ENCODE measurements at regions not wholly inside any gene's neighbourhood (a gene's known extent, or its start where the extent isn't known, plus 50 kb on each side); places are given as distances from the start of the nearest gene placed in this dataset.
"Not testable (repeated sequence)": the region's sequence is repeated elsewhere in the genome, so short reads cannot be mapped to it uniquely, and the experiment has no call there.

DNA sequence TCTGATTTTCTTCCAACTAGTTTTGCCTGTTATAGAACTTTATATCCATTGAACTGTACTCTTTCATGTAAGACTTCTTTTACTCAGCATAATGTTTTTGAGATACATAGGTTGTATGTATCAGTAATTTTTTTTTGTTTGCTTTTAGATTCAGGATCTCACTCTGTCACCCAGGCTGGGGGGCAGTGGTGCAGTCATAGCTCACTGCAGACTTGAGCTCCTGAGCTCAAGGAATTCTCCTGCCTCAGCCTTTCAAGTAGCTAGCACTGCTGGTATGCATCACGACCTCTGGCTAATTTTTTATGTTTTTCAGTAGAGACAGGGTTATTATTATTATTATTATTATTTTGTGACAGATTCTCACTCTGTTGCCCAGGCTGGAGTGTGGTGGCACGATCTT, 65.0 kb upstream of the DDHD1 start:
- no peaks in the 10 kb centered on the region for H3K27me3 ChIP-seq (ENCODE audit: insufficient read depth, low read length, poor library complexity)
- H3K27ac ChIP-seq (ENCODE audit: low read length), result peak overlapping the region; percentile 91
- no peak for DNase-seq
- peak overlapping the region; percentile 87 for H3K9ac ChIP-seq (ENCODE audit: low read depth, low read length)
- no peaks in the 10 kb centered on the region for H3K36me3 ChIP-seq (ENCODE audit: insufficient read depth, low read length)
- H4K20me1 ChIP-seq (ENCODE audit: insufficient read depth, low read length), result no peaks in the 10 kb centered on the region
- peak overlapping the region; percentile 83 to 94 for H3K4me3 ChIP-seq (ENCODE audit: low read depth in 1 of 2, low read length in 2 of 2)
- no peak for TF ChIP-seq EZH2 (IDR thresholded peaks at IDR 0.05; ENCODE audit: borderline replicate concordance, low read depth, low read length, severe bottlenecking)
- TF ChIP-seq, protein P1, sequence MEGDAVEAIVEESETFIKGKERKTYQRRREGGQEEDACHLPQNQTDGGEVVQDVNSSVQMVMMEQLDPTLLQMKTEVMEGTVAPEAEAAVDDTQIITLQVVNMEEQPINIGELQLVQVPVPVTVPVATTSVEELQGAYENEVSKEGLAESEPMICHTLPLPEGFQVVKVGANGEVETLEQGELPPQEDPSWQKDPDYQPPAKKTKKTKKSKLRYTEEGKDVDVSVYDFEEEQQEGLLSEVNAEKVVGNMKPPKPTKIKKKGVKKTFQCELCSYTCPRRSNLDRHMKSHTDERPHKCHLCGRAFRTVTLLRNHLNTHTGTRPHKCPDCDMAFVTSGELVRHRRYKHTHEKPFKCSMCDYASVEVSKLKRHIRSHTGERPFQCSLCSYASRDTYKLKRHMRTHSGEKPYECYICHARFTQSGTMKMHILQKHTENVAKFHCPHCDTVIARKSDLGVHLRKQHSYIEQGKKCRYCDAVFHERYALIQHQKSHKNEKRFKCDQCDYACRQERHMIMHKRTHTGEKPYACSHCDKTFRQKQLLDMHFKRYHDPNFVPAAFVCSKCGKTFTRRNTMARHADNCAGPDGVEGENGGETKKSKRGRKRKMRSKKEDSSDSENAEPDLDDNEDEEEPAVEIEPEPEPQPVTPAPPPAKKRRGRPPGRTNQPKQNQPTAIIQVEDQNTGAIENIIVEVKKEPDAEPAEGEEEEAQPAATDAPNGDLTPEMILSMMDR (IDR thresholded peaks at IDR 0.05; ENCODE audit: borderline replicate concordance, extremely low read depth, low read length, poor library complexity, severe bottlenecking), result no peak
- H3K79me2 ChIP-seq (ENCODE audit: insufficient read depth, low read length), result peaks cover 55% of the 10 kb centered on the region
- H3K9me3 ChIP-seq (ENCODE audit: insufficient read depth, low read length, severe bottlenecking), result peaks cover 3% of the 10 kb centered on the region
- no peak for ATAC-seq (ENCODE audit: insufficient read depth, low read depth)
- H2AFZ ChIP-seq (ENCODE audit: low read depth, low read length), result peak overlapping the region; percentile 74
- H3K4me2 ChIP-seq (ENCODE audit: insufficient read depth, low read length), result peak overlapping the region; percentile 83
- H3K4me1 ChIP-seq (ENCODE audit: insufficient read depth, low read length), result peaks cover 54% of the 10 kb centered on the region

DNA sequence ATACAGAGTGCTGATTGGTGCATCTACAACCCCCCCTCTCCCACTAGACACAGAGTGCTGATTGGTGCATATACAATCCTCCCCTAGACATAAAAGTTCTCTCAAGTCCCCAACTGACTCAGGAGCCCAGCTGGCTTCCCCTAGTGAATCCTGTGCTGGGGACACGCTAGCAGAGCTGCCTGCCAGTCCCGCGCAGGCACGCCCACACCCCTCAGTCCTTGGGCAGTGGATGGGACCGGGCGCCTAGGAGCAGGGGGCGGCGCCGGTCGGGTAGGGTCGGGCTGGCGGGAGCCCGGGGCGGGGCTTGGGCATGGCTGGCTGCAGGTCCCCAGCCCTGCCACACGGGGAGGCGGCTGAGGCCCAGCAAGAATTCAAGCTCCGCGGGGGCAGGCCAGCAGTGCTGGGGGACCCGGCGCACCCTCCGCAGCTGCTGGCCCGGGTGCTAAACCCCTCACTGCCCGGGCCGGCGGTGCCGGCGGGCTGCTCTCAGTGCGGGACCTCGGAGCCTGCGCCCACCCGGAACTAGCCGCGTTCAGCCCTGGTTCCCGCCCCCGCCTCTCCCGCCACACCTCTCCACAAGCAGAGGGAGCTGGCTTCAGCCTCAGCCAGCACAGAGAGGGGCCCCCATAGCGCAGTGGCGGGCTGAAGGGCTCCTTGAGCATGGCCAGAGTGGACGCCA, 64.3 kb upstream of the DDHD1 start:
- Histone ChIP-seq H3K79me2 (ENCODE audit: insufficient read depth, low read length) (peaks cover 48% of the 10 kb centered on the region), H3K27ac (ENCODE audit: low read length) (peak overlapping the region; percentile 91), H3K9me3 (ENCODE audit: insufficient read depth, low read length, severe bottlenecking) (no peaks in the 10 kb centered on the region), H2AFZ (ENCODE audit: low read depth, low read length) (peak overlapping the region; percentile 74), H3K9ac (ENCODE audit: low read depth, low read length) (peak overlapping the region; percentile 87), H4K20me1 (ENCODE audit: insufficient read depth, low read length) (no peaks in the 10 kb centered on the region), H3K36me3 (ENCODE audit: insufficient read depth, low read length) (no peaks in the 10 kb centered on the region), H3K4me2 (ENCODE audit: insufficient read depth, low read length) (peak overlapping the region; percentile 83), H3K4me1 (ENCODE audit: insufficient read depth, low read length) (peaks cover 47% of the 10 kb centered on the region), H3K27me3 (ENCODE audit: insufficient read depth, low read length, poor library complexity) (no peaks in the 10 kb centered on the region), H3K4me3 (ENCODE audit: low read depth in 1 of 2, low read length in 2 of 2) (peak overlapping the region; percentile 83 to 94)
- DNase-seq (peak; percentile 93), ATAC-seq (ENCODE audit: insufficient read depth, low read depth) (peak; percentile 92)
- TF ChIP-seq EZH2 (IDR thresholded peaks at IDR 0.05; ENCODE audit: borderline replicate concordance, low read depth, low read length, severe bottlenecking), result no peak
- TF ChIP-seq, protein P1 (IDR thresholded peaks at IDR 0.05; ENCODE audit: borderline replicate concordance, extremely low read depth, low read length, poor library complexity, severe bottlenecking), result peak; percentile 65

DNA sequence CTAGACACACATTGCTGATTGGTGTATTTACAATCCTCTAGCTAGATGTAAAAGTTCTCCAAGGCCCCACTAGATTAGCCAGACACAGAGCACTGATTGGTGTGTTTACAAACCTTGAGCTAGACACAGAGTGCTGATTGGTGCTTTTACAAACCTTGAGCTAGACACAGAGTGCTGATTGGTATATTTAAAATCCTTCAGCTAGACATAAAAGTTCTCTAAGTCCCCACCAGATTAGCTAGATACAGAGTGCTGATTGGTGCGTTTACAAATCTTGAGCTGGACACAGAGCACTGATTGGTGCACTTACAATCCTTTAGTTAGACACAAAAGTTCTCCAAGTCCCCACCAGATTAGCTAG, 63.8 kb upstream of the DDHD1 start:
- peaks cover 42% of the 10 kb centered on the region for H3K4me1 ChIP-seq (ENCODE audit: insufficient read depth, low read length)
- not testable (repeated sequence) for H3K27me3 ChIP-seq (ENCODE audit: insufficient read depth, low read length, poor library complexity); H3K36me3 ChIP-seq (ENCODE audit: insufficient read depth, low read length); H3K9me3 ChIP-seq (ENCODE audit: insufficient read depth, low read length, severe bottlenecking); H4K20me1 ChIP-seq (ENCODE audit: insufficient read depth, low read length); ATAC-seq (ENCODE audit: insufficient read depth, low read depth); DNase-seq
- peak overlapping the region; percentile 74; the same call in 1 of the 2 replicates for H2AFZ ChIP-seq (ENCODE audit: low read depth, low read length)
- H3K4me2 ChIP-seq (ENCODE audit: insufficient read depth, low read length), result peak overlapping the region; percentile 83
- peak overlapping the region; percentile 87 for H3K9ac ChIP-seq (ENCODE audit: low read depth, low read length)
- H3K27ac ChIP-seq (ENCODE audit: low read length), result peak overlapping the region; percentile 91
- H3K4me3 ChIP-seq (ENCODE audit: low read depth in 1 of 2, low read length in 2 of 2), result peak overlapping the region in 1 of 2 experiments; percentile 83; a peak in 2 of 4 replicates
- H3K79me2 ChIP-seq (ENCODE audit: insufficient read depth, low read length), result peaks cover 42% of the 10 kb centered on the region

DNA sequence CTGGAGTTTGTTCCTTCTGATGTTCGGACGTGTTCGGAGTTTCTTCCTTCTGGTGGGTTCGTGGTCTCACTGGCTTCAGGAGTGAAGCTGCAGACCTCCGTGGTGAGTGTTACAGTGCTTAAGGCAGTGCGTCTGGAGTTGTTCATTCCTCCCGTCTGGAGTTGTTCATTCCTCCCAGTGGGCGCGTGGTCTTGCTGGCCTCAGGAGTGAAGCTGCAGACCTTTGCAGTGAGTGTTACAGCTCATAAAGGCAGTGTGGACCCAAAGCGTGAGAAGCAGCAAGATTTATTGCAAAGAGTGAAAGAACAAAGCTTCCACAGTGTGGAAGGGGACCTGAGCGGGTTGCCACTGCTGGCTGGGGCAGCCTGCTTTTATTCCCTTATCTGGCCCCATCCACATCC, 63.4 kb upstream of the DDHD1 start:
- H3K4me3 ChIP-seq (ENCODE audit: low read depth in 1 of 2, low read length in 2 of 2); H3K9me3 ChIP-seq (ENCODE audit: insufficient read depth, low read length, severe bottlenecking); H3K36me3 ChIP-seq (ENCODE audit: insufficient read depth, low read length); H3K4me2 ChIP-seq (ENCODE audit: insufficient read depth, low read length); H2AFZ ChIP-seq (ENCODE audit: low read depth, low read length); H3K9ac ChIP-seq (ENCODE audit: low read depth, low read length); ATAC-seq (ENCODE audit: insufficient read depth, low read depth); H4K20me1 ChIP-seq (ENCODE audit: insufficient read depth, low read length); H3K27me3 ChIP-seq (ENCODE audit: insufficient read depth, low read length, poor library complexity); DNase-seq; H3K27ac ChIP-seq (ENCODE audit: low read length): not testable (repeated sequence)
- peaks cover 38% of the 10 kb centered on the region for H3K79me2 ChIP-seq (ENCODE audit: insufficient read depth, low read length)
- H3K4me1 ChIP-seq (ENCODE audit: insufficient read depth, low read length), result peaks cover 38% of the 10 kb centered on the region

All from DND-41 (cell line).